Kidney tubule cell (primary cell): ENCODE measurements at regions not wholly inside any gene's neighbourhood (a gene's known extent, or its start where the extent isn't known, plus 50 kb on each side); places are given as distances from the start of the nearest gene placed in this dataset.
A peak's percentile ranks its signal among the peaks of the same experiment; 100 is the strongest.

Experiments used
- DNase-seq: peaks from one replicate; pipeline ENCODE4 v3.0.0-alpha.2; 2018; ENCODE audit warnings: low spot score

DNA sequence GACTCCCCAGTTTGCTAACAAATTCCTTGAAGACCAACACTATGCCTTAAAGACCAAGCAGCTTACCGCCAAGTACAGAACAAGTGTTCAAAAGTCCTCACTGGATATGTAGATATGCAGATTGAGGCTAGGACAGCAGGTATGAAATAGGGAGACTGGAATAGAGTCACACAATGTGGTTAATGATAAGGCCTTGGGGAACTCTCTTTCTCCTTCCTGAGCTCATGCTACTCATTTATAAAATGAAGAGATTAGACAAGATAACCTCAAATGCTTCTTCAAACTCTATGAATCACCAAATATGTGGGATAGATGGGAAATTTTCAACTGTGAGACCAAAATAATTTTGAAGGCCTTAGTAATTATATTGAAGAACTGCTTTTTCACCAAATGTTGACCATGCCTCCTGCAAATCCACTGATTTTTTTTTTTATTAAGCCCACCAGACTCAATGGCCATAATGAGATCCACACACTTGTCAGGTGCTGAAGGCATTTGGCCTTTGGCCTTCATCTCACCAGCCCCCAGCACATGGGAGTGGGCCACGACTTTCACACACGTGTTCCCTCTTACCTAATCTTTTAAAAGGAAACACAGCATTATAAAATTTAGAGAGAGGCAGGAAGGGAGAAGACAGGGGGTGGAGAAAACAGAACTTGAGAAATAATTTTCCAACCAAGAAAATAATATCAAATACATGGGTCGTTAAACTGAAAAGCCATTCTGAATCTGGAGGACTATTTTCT is 181.5 kb downstream of the EN1 start:
- DNase-seq, result no peak

GRCh38 chr2:118661179-118661578 is 186.3 kb downstream of the EN1 start:
- DNase-seq, result no peak

DNA sequence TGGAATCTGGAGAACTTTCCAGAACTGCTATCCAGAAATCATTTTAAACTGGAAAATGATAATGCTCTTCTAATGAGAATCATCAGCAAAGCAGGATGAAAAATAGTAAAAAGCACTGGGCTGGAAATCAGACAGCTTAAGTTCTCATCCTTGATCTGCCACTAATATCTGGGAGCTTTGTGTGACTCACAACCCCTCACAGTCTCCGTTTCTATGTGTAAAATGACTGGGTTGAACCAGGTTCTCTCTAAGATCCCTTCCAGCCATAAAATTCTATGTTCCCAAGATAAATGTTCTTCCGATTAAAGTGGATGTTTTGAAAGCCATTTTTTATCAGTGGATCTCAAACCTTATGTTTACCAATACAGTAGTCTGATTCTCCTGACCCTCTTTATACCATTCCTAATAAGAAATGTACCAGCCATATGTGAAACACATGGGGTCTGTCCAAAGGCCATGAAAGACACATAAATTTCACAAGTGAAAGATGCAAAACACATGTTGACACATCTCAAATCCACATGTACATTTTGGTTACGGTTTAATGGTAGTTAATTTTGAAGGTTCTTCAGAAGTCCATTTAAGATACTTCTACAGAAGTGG is 188.8 kb downstream of the EN1 start:
- no peak for DNase-seq

DNA sequence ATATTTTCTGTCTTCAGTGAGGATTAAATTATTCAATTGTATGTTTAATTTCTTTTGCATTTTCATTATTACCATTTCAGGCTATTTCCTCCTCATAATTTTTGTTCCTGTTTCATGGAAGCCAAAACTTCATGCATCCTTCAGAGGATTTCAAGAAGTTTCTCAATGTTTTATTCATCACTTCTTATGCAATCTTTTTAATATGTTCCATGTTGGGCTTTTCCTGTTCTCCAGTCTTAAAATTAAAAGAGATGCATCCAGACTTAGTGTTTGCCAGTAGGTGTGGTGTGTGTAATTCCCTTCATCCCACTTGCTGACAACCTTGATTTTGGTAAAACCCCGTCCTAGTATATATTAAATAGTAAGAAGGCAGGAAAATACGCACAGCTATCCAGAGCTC is 190.0 kb downstream of the EN1 start:
- no peak for DNase-seq

GRCh38 chr2:118654945-118655344 is 192.5 kb downstream of the EN1 start:
- no peak for DNase-seq

GRCh38 chr2:118650327-118650726 is 197.1 kb downstream of the EN1 start:
- DNase-seq, result no peak

GRCh38 chr2:118645876-118646275 is 201.6 kb downstream of the EN1 start:
- peak; percentile 20 for DNase-seq

DNA sequence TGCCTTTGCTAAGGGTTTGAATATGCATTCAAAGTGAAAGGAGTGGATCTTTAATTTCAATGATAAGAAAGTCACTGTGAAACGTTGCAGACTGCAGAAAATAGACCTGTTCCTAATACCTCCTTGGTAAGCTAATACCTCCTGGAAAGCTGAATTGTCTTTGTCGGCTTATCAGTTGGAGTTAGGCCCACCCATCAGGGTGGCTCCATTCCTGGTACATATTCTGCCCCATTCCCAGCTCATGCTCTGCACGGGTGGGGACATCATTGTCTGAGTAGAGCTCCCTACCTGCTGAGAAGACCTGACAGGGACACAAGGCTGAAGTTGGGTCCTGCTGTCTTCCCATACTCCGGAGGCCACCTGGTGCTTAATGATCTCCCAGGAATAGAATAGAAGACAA is 203.3 kb downstream of the EN1 start:
- no peak for DNase-seq

DNA sequence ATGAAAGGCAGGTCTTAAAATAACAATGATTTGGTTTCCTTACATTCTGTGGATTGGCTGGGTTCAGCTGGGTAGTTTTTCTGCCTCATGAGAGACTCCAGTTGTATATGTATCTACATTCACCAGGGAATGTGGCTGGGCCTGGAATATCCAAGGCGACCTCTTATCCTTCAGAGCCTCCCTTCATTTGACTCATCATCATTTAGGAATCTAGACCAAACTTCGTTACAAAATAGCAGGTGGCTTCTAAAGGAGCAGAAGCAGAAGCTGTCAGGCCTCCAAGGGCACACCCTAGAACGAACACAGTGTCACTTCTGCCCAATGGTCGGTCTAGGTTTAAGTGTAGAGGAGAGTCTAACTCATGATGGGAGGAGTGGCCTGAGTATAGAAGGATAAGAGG is 204.2 kb downstream of the EN1 start:
- peak; percentile 57 for DNase-seq

DNA sequence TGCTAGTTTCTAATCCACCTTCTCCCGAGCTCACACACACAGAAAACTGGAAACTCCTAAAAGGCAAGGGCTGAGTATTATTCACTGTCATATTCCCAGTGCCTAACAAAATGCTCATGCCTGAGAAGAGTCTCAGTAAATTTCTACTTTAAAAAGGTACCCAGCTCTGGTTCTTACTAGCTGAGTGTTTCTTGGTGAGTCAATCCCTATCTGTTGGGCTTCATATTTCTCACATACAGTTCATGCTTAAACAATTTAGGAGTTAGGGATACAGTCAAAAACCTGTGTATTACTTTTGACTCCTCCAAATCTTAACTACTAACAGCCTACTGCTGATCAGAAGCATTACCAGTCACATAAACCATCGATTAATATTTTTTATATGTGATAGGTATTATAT is 204.9 kb downstream of the EN1 start:
- DNase-seq, result peak; percentile 39

DNA sequence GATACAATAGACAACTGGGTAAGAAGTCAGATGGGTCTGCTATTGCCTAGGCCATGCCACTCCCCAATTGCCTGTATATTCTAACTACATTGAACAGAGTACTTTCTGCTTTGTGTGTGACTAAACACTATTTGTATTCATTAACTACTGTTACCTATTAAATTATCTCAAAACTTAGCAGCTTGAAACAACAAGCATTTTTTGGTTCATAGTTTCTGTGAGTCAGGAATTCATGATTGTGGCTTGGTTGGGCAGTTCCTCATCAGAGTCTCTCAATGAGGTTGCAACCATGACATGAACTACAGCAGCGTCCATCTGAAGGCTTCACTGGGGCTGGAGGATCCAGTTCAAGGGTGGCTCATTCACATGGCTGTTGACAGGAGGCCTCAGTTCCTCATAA is 205.7 kb downstream of the EN1 start:
- peak; percentile 93 for DNase-seq

- no peak for DNase-seq
Measured at GRCh38 chr2:118639371-118639770, 208.1 kb downstream of the EN1 start.

- DNase-seq, result no peak
Measured at GRCh38 chr2:118638453-118638852, 209.0 kb downstream of the EN1 start.

- DNase-seq, result no peak
Measured at GRCh38 chr2:118635891-118636290, 211.6 kb downstream of the EN1 start.

- DNase-seq, result no peak
Measured at GRCh38 chr2:118634876-118635275, 212.6 kb downstream of the EN1 start.

GRCh38 chr2:118633371-118634018 is 214.0 kb downstream of the EN1 start:
- DNase-seq, result no peak

GRCh38 chr2:118632921-118633320 is 214.5 kb downstream of the EN1 start:
- DNase-seq, result no peak

- no peak for DNase-seq
Measured at GRCh38 chr2:118627156-118627555, 220.3 kb downstream of the EN1 start.

DNA sequence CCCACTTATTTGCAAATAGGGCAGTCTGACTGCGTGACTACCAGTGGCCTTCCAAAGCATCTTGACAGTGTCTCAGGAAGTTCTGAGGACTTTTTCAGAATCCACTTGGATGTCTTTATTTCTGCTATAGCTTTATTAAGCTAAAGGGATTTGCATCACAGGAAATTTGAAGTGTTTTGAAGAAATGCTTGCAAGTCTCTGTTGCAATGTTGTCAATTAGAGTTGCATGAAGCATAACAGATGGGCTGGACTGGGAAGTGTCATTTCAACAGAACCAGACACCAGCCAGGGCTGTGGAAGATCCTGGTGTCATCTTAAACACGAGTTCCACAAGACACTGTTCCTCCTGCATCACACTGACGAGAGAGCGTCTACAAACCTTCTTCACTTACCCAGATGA is 224.5 kb downstream of the EN1 start:
- DNase-seq, result no peak

- DNase-seq, result no peak
Measured at GRCh38 chr2:118622108-118622507, 225.3 kb downstream of the EN1 start.

GRCh38 chr2:118618279-118618678 is 229.2 kb downstream of the EN1 start:
- no peak for DNase-seq

DNA sequence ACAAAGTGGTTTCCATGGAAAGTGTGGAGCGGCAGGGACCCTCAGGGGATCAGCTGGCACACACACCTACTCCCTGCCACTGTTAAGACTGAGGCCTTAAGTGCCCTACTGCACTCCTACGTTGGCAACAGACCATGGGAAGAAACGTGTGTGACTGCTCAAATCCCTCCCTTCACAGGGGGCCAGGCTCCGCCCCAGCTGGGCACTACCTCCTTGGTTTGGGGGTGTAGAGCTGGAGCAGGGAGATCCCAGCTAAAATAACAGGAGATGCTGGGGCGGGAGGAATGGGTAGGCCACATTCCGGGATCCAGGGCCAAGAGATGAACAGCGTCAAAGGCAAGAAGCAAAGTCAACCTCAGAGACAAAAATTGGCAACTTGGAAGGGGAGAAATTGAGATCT is 231.0 kb downstream of the EN1 start:
- no peak for DNase-seq

DNA sequence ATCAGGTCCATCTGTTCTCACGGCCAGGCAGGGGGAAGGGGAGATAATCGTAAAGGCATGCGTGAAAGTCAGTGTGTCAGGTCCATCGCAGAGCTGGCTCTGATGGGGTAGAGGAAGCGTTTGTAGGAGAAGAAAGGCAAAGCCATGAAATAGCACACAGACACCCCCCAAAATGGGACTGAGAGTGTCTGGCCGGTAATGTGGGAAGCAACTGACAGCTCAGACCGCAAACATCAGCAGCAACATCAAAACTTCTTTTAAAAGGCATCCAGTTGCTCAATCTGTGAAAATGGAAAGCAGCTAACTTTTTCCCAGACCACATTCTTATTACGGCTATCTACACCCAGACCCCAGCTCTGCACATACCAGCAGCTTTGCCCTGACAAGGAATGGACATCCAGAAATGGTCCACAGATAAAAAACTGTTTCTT is 232.6 kb downstream of the EN1 start:
- DNase-seq, result no peak

DNA sequence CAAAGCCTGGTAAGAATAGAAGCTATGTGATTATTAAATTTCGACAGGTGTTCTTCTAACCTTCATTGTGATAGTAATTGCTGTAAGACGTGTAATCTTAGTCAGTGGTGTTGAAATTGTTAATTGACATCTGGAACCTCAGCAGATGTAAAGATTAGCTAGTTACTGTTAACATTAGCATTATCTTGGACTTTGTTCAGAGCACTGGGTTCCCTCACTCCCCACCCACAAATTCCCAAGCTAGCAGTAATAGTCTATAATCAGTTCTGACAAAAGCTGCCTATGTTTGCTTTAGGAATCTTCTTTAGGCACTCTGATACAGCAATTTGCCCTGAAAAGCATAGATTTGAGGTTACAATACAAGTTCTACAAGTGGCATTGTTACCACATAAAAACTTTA is 233.7 kb downstream of the EN1 start:
- no peak for DNase-seq
